H7 (cell line): ENCODE measurements at regions not wholly inside any gene's neighbourhood (a gene's known extent, or its start where the extent isn't known, plus 50 kb on each side); places are given as distances from the start of the nearest gene placed in this dataset.
"Not testable (repeated sequence)": the region's sequence is repeated elsewhere in the genome, so short reads cannot be mapped to it uniquely, and the experiment has no call there.

Experiments
- DNase-seq: peaks from one replicate; pipeline ENCODE4 v3.0.0; 2012
- H3K27me3 ChIP-seq: 2 replicates; pipeline ENCODE4 v1.6.0; 2011; ENCODE audit warnings: mild to moderate bottlenecking, low read length; ENCODE audit not compliant: control insufficient read depth, insufficient read depth
- H3K36me3 ChIP-seq: replicated peaks from 2 replicates; pipeline ENCODE4 v1.5.1; 2011; ENCODE audit warnings: low read length; ENCODE audit not compliant: control insufficient read depth, insufficient read depth
- H3K4me3 ChIP-seq: 2 replicates; pipeline ENCODE4 v1.5.1; 2011; ENCODE audit warnings: low read depth, mild to moderate bottlenecking, control low read depth, low read length, moderate library complexity; ENCODE audit not compliant: insufficient read depth

GRCh38 chr2:176904053-176904452, 308.5 kb upstream of the HNRNPA3 start:
- DNase-seq, H3K36me3 ChIP-seq, H3K4me3 ChIP-seq, H3K27me3 ChIP-seq: not testable (repeated sequence)

GRCh38 chr2:176907341-176907740, 305.3 kb upstream of the HNRNPA3 start:
- H3K27me3 ChIP-seq = no peaks in the 10 kb centered on the region
- no peaks in the 10 kb centered on the region for H3K36me3 ChIP-seq
- no peak for DNase-seq
- no peak overlapping the region for H3K4me3 ChIP-seq

- no peak overlapping the region for H3K4me3 ChIP-seq
- DNase-seq = no peak
- H3K27me3 ChIP-seq = no peaks in the 10 kb centered on the region
- no peaks in the 10 kb centered on the region for H3K36me3 ChIP-seq
Observed at GRCh38 chr2:176910828-176911227, 301.8 kb upstream of the HNRNPA3 start.

- H3K4me3 ChIP-seq = no peak overlapping the region
- DNase-seq = no peak
- no peaks in the 10 kb centered on the region for H3K36me3 ChIP-seq
- H3K27me3 ChIP-seq = no peaks in the 10 kb centered on the region
Observed at GRCh38 chr2:176913955-176914354, 298.6 kb upstream of the HNRNPA3 start.

- Histone ChIP-seq H3K4me3 (no peak overlapping the region), H3K36me3 (no peaks in the 10 kb centered on the region), H3K27me3 (no peaks in the 10 kb centered on the region)
- DNase-seq = no peak
Observed at GRCh38 chr2:176914371-176914770, 298.2 kb upstream of the HNRNPA3 start.

- not testable (repeated sequence) for H3K4me3 ChIP-seq, H3K36me3 ChIP-seq, DNase-seq, H3K27me3 ChIP-seq
Observed at GRCh38 chr2:176922545-176922944, 290.0 kb upstream of the HNRNPA3 start.

GRCh38 chr2:176923205-176923604, 289.4 kb upstream of the HNRNPA3 start:
- Histone ChIP-seq H3K27me3 (no peaks in the 10 kb centered on the region), H3K4me3 (no peak overlapping the region), H3K36me3 (no peaks in the 10 kb centered on the region)
- no peak for DNase-seq

- Histone ChIP-seq H3K36me3 (no peaks in the 10 kb centered on the region), H3K4me3 (no peak overlapping the region), H3K27me3 (no peaks in the 10 kb centered on the region)
- DNase-seq = no peak
Observed at GRCh38 chr2:176924909-176925534, 287.6 kb upstream of the HNRNPA3 start.

GRCh38 chr2:176926453-176926852, 286.1 kb upstream of the HNRNPA3 start:
- no peak overlapping the region for H3K4me3 ChIP-seq
- no peaks in the 10 kb centered on the region for H3K27me3 ChIP-seq
- no peak for DNase-seq
- H3K36me3 ChIP-seq = no peaks in the 10 kb centered on the region

- not testable (repeated sequence) for H3K4me3 ChIP-seq, H3K27me3 ChIP-seq, DNase-seq, H3K36me3 ChIP-seq
Observed at GRCh38 chr2:176929387-176929786, 283.2 kb upstream of the HNRNPA3 start.

GRCh38 chr2:176931588-176932563, 280.7 kb upstream of the HNRNPA3 start:
- no peak for DNase-seq
- no peaks in the 10 kb centered on the region for H3K36me3 ChIP-seq
- H3K27me3 ChIP-seq = no peaks in the 10 kb centered on the region
- no peak overlapping the region for H3K4me3 ChIP-seq

- no peaks in the 10 kb centered on the region for H3K36me3 ChIP-seq
- H3K4me3 ChIP-seq = no peak overlapping the region
- no peak for DNase-seq
- no peaks in the 10 kb centered on the region for H3K27me3 ChIP-seq
Observed at GRCh38 chr2:176934131-176934530, 278.5 kb upstream of the HNRNPA3 start.

- Histone ChIP-seq H3K4me3 (no peak overlapping the region), H3K27me3 (no peaks in the 10 kb centered on the region), H3K36me3 (no peaks in the 10 kb centered on the region)
- no peak for DNase-seq
Observed at GRCh38 chr2:176934869-176935415, 277.7 kb upstream of the HNRNPA3 start.

GRCh38 chr2:176935543-176936102, 277.0 kb upstream of the HNRNPA3 start:
- H3K27me3 ChIP-seq = no peaks in the 10 kb centered on the region
- no peak overlapping the region for H3K4me3 ChIP-seq
- no peaks in the 10 kb centered on the region for H3K36me3 ChIP-seq
- DNase-seq = no peak

GRCh38 chr2:176936410-176936809, 276.2 kb upstream of the HNRNPA3 start:
- Histone ChIP-seq H3K4me3 (no peak overlapping the region), H3K36me3 (no peaks in the 10 kb centered on the region), H3K27me3 (no peaks in the 10 kb centered on the region)
- no peak for DNase-seq
